ENCODE measurements at regions not wholly inside any gene's neighbourhood (a gene's known extent, or its start where the extent isn't known, plus 50 kb on each side); places are given as distances from the start of the nearest gene placed in this dataset.

DNA sequence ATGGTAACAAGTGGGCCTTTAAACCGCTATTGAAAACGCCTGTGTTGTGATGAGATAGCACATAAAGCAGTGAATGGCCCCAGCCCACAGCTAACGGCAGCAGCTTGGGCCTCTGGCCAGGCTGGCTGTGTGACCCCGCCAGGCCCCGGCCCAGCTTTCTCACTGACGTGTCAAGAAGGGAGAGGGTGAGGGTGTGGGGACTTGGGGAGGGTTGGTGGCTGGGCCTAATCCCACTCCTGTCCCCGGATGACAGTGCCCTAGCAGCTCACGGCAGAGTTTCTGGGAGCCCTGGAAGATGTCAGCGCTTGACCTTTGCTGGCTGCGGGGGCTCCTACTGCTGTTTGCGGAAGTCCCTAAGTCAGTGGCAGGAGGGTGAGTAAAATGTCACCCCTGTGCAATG is 88.9 kb upstream of the SHH start:
- no peak for DNase-seq

DNA sequence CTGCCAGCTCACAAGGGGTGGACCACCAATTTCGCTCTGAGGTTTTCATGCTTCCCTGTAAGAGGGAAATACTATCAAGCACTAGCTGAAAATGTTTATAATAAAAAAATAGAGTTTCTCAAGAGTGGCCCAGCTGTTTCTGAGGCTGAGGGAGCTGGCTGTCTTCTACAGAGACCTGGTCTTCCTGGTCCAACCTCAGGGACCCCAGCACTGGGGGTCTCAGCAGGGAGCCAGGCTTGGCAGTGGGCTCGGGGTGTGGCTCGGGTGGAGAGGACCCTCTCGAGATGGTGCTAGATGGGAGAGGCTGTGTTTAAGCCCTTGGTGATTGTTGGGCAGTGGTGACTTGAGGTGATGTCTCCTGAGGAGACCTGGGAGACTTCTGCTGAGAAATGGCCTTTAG is 87.3 kb upstream of the SHH start:
- no peak for DNase-seq

DNA sequence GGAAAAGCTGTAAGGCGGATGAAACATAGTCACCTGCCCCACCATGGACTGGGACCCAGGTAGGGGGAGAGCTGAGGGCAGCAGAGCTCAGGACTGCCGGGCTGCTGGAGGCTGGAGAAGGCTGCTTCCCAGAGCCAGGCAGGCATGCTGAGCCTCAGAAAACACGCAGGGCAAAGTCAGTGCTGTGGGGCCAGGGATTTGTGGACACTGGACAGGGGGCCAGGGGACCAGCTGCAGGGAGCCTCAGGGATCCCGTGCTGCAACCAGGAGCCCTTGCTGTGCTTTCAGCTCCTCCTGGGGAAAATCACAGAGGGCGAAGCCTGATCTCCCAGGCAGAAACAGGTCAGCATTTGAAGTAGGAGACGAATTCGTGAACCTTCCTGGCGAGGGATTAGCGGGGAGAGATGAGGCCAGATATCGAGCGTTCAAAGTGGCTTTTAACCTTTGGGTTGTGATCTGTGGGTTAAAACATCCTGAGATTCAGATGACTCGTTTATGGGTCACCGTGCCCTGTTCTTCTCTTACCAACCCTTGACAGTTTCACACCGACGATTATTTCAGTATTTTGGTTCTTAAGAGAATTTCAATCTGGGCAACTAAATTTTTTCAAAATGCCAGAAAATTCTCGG is 85.6 kb upstream of the SHH start:
- no peak for DNase-seq

DNA sequence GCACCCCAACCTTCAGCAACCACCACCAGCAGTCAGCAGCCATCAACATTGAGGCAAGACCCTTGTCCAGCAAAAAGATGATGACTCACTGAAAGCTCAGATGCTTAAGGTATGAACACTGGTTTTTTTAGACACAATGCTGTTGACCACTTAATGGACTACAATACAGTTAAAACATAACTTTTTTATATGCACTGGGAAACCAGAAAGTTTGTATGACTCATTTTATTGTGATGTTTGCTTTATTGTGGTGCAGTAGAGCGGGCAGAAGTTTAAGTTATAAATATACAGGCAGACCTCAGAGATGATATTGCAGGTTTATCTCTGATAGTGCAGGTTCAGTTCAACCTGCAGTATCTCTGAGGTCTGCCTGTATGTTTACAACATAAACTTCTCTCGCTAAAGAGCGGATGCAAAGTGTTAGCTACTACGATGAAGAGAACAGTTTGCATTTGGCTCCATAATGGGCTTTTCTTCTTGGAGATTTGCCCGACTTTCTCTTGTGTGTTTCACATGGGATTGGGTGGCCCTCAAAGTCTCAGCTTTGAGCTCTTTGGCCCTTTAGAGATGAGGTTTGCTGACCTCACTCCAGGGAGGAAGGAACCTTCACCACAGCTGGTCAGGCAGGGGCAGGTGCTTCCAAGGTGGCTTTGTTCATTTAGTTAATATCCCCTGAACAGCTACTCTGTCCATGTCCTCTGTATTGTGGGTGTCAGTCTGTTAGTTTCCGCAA is 84.4 kb upstream of the SHH start:
- DNase-seq, result no peak

DNA sequence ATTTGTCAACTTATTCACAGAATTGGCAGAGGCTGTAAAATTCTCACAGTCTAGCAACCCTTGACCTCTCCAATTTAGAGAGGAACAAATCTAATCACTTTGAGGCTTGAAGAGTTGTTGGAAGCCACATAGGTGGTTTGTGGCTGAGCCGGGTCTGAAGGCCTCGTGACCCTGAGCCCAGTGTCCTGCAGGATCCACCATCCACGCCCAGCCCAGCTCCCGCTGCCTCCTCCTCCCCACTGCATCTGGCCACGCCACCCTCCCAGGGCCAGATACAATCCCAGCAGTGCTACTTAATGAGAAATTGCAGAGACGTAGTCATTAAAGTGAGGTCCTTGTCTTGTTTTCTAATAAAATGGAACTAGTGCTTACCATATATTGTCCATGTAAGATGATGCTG is 81.4 kb upstream of the SHH start:
- no peak for DNase-seq

DNA sequence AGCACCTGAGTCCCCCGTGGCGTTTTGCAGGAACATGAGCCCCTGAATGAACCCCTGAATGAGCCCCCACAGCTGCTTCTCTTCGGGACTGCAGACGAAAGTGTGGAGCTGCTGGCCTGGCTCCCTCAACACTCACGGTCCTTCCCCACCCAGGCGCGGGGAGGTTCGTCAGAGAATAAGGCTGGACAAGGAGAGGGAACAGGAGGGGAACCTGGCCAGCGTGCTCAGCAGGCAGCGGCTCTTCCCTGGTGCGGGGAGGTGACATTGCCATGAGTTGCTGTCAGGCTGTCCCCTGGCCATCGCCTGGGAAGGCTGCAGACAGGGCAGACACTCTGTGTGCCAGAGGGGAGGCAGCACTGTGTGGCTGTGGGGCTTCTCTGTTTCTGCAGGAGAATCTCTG is 80.9 kb upstream of the SHH start:
- DNase-seq, result no peak

DNA sequence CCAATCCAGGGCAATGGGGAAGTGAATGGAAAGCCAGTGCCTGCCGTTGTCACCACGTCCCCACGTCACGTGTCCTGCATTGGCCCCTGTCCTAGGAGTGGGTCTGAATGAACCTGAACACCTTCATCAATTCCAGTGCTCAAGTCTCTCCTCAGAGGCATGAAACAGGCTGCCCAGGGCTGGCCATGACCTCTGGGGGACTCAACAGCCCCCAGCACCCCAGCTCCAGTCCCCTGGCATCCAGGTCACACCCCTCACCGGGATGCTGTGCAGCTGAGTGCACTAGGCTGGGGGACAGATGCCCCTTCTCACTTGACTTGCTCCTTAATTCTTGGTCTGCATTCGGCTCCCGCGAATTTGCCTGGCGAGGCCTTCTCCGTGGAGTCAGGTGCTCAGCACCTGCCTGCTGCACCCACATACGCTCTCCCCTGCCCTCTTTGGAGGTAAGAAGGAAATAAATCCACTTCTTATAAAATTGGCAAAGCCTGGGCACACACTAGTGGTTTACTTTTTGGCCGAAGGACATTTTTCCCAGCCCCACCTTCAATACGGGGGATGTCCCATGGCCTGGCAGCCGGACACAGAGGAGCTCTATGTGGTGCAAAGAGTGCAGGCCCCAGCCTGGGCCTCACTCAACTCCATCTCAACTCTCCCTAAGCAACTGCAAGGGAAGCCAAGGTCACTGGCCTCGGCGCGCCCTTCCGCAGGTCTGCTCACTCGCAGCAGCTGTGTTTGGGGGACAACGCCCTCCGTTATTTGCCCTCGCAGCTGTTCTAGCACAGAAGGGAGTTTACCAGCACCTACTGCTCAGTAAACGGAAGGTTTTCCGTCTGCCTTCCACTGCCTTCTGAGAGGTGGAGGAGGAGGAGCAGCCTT is 77.6 kb upstream of the SHH start:
- no peak for DNase-seq

DNA sequence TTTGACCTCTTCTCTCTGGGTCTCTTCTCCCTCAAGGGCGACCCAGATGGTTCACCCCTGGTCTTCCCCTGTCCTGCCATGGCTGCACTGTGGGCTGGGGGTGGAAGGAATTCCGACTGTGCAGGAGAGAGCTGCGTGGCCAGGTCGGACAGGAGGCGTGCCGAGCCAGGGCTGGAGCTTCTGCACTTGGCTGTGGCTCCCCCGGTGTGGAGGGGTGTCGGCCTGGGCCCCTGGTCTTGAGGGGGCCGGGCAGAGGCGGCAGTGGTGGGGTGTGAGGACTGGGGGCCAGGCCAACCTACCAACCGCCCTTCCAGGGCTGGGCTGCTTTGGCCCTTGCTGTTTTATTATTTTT is 74.9 kb upstream of the SHH start:
- no peak for DNase-seq

DNA sequence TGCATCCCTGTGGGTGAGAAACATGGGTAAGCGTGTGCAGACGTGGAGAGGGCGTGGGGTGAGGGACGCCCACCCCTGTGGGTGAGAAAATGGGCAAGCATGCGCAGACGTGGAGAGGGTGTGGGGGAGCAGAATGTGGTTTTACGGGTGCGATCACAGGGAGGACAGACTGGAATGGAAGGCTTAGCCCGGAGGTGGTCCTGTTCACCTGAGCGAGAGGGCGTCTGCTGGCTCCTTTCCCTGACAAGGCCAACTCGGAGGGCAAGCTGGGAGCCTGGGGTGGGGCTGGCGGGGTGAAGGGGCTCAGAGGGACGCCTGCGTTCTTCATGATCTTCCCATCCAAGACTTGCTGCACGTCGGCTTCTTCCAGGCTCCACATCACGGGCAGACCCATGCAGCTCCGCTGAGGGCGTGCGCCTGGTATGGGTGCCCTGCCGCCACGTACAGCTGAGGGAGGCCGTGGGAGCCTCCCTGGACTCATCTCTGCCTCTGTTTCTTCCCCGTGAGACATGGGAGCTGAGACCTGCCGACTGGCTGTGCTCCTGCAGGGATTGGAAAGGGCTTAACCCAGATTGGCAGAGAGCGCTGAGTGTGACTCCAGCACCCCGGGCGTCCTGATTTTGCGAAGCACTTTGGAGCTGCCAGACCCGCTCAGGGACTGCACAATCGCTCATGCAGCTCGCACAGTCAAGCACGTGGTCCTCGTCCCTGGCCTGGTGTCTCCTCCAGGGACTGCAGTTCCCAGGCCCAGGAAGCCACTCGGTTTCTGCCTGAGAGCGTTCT is 74.3 kb upstream of the SHH start:
- DNase-seq, result peak; percentile 28

DNA sequence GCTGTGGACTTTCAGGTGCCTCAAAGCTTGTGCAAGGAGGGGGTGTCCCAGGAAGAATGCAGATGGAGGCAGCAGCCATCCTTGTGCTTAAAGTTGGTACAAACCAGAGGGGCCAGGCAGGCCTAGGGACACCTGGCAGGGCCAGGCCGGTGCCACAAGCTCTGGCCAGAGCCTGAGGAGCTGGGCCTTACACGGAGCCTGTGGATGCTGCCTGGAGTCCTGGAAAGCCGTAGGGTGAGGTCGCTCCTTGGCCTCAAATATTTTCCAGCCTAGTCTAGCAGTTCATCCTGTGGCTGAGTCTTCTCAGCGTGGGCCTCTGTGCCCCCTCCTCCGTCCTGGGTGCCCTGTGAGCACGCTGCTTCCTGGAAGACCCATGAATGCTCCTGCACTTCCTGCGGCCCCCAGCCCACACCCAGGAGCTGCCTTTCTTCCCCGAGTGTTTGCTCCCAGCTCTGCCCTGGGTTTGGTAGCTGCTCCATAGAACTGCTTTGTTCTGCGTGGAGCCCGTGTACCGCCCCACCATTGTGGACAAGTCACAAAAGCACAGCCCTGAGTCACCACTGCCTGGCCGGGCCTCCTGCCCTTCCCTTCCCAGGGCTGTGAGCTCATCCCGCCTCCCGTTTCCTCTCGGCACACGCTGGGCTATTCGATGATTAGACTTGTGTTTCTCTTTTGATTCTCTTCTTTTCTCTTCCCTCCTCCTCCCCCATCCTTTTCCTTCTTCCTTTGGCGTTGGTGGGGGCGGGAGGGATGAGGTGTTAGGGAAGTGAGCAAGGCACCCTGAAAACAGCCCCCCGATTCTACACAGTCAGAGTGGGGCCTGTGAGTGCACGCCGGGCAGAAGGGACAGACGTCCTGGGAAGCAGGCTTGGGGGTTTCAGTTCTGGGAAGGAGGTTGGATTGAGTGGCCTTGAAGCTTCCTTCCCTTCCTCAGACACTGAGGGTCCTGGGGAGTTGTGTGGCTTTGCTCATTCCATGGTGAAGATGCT is 73.2 kb upstream of the SHH start:
- no peak for DNase-seq

DNA sequence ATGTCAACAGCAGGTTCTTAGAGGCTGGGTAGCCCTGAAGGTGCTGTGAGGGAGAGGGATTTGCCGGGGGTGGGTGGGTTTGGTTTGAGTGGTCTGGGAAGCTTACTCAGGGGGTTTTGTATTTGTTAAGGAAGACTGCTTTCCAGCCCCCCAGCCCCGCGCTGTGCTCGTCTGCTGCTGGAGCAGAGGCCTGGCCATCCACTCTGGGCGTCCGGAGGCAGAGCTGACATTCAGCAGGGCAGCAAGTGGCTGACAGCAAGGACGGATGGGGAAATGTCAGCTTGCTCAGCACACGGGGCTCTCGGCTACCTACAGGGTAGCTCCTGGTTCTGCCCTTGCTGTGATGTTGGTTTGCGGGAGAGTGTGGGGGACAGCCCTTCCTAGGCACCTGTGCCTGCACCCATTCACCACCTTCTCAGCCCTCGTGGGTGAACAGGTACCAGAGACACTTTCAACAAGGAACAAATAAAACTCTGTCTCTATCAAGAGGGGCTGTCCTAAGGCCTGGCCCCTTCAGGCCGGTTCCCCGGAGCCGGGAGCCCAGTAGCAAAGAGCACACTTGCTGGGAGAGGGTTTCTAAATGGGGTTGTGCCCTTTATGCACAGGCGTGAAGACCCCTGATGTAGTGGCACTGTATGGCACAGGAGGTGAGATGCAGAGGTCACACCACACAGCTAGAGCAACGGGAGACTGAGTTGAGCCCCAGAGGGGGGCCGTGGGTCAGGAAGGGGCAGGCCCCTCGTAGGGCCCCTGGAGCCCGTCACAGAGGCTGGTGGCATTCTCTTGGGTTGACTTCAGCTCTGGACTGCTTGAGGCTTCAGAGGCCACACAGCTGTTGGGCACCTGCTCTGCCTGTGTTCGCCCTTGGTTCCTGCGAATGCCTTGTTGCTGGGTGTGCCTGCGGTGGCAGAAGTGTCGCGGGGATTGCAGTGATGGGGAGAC is 72.2 kb upstream of the SHH start:
- no peak for DNase-seq

DNA sequence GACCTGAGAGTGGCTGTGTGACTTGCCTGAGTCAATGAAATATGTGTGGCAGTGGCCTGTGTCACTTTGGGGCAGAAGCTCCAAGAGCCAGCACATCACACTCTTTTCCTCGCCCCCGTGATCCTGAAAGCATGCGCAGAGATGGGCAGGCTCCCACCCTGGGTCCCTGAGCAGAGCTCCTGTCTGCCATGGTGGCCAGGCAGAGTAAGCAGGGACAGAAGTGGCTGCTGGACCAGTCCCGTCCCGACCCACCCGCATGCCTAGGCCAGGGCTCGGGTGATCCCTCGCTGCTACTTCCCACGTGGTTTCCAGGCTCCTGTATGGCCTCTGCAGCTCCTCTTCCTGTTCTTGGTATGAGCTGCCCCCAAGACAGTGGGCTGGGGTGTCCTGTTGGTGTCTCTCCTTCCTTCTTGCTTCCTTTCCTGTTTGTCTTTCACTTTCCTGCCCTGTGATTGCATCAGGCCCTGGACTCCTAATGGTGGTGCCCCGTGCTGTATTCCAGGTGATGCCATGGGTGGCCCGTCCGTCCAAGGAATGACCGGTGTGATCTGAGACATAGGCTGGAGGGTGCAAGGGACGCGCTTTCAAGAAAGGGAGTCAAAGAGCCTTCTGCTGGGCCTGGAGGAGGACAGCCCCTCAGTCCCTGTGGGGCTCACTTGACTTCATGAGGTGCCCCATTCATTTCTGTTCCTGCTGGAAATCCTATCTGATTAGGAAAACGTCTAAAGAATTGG is 71.4 kb upstream of the SHH start:
- no peak for DNase-seq

DNA sequence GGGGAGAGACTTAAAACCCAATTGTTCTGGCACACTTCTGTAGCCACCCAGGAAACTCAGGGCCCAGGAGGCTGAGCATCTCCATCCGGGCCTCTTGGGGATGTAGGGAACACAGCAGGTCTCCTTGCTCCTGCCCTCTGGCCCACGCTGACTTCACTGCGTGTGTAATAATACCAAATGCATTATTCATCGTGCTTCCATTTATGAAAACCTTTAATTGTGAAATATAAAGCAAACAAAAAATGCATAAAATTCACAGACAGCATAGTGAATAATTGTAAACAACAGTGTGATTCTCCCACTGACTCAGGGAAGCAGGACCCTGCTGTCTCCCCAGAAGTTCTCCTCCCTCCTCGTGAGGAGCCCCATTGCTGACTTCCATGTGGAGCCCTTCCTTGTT is 70.3 kb upstream of the SHH start:
- DNase-seq, result no peak

DNA sequence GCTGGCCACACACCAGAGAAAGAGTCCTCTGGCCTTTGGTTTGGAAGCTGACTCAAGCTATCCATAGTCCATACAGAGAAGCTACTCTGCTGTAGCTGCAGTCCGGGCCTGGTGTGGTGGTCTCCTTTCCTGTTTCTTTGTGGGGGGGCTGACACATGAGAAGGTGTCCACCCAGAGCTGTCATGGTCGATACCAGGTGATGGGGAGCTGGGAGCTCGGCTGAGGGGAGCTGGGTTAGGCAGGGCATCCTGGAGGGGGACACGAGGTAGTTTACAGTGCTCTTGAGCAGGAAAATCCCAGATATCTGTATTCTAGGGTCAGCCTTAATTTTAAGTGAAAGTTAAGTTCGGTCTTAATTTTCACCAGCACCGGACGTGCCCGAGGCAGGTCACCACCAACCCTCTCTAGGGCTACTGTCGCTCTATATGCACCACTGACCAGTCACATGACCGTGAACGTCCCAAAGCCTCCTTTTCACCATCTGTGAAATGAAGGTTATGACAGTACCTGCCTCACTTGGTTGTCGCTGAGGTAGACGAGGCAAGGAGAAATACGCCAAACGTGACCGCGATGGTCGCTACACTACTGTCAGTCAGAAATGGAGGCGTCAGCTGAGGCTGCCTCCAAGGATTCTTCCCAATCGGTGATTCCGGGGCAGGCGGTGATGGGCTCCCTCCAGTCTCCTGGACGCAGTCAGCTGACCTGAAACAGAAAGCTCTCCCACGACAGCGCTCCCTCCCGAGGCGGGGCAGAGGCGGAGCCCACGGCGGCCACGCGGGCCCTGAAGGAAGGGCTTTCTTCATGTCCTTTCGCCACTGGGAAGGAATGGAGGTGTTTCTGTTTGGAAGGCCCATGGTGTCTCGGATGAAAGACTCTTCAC is 69.4 kb upstream of the SHH start:
- DNase-seq, result no peak

DNA sequence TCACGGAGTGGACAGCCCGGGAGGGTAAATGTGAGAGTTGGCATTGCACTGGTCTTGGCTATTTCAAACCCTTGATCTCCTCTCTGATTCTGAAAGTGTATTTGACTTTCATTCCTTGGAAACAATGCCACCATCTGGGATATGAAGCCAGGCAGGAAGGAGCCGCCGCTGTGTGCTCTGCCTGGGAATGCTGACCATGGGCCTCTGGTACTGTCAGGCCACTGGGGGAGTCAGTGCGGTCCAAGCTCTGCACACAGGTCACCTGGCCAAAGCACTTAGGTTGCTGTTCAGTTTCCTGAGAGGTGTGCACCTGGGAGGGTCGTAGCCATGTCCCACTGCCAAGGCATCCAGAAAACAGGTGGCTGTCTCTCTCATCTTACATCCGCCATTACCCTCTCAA is 68.5 kb upstream of the SHH start:
- no peak for DNase-seq

DNA sequence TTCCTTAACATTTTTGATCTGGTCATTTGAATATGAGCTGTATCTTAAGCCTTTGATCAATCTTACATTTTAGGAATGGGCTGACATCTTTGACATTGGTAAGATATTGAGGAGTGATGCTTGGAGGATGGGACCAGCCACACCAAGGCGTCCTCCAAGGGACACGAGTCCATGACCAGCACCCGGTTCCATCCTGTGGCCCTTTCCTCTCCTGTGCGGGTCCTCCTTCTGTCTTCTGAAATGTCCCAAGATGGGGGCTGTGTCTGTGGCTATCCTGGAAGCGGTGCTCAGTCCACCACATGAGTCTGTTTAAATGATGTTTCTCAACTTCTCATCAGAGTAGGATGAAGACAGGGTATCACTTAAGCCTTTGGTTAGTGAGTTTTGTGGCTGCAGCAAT is 67.3 kb upstream of the SHH start:
- no peak for DNase-seq

DNA sequence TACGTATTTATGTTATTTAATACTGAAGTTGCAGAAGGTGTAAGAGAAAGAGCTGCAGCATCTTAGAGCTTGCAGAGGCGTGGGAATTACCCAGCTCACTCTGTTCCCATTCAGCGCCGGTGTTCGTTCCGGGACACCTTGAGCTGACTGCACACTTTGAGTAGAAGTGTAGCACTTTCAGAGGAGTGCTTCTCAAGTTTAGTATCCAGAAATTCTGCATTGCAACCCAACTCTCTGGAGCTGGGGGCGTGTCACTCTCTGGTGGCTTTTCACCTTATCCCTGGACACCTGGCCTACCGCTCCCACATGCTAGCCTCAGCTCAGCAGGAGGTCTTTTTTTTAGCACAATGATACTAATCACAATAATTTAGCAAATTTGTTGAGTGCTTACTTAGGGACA is 66.4 kb upstream of the SHH start:
- no peak for DNase-seq

DNA sequence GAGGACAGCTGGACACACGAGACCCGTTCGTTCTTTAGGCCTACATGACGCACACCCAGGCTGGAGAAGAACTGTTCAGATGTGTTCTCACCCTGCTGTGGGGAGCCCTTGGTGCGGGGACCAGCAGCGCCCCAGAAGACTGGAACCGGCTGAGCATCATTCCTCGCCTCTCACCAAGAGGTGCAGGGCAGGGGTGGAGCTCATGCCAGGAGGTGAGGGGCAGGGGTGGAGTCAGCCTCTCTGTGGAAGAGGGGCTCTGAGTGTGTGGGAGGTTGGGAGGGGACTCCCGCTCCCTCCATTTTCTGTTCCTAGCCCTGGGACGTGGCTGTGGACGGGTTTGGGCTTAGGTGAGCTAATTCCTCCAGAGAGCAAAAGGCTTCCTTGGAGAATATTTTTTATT is 66.0 kb upstream of the SHH start:
- no peak for DNase-seq

DNA sequence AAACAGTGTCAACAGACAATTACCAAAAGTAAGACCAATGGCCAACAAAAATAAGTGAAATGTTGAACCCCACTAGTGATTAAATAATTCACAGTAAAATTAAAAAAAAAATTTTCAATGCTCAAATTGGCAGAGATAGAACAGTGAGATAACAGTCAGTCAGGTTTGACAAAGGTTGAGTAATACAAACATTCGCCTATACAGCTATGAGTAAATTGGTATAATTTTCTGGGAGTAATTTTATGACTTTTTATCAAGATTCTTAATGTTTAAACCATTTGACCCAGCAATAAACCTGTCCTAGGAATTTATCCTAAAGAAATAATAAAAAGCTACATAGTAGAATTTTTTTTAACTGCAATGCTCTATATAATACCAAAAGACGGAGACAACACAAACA is 64.9 kb upstream of the SHH start:
- DNase-seq, result no peak
